T-helper 17 cell (primary cell): ENCODE measurements at regions not wholly inside any gene's neighbourhood (a gene's known extent, or its start where the extent isn't known, plus 50 kb on each side); places are given as distances from the start of the nearest gene placed in this dataset.
A peak's percentile ranks its signal among the peaks of the same experiment; 100 is the strongest.

Experiments
- ATAC-seq: fragments of 150-1000 bp; cut with Tn5 transposase; 2 replicates; pipeline ENCODE4 v1.10.0; 2021; ENCODE audit warnings: mild to moderate bottlenecking, moderate library complexity
- DNase-seq, 3 donors: peaks; one replicate each; pipeline versions ENCODE4 v3.0.0 to v3.0.0-alpha.2; 2020 to 2021
- H3K9me3 ChIP-seq: one replicate; pipeline ENCODE4 v1.7.0; 2013; ENCODE audit warnings: low read length, mild to moderate bottlenecking; ENCODE audit not compliant: control insufficient read depth, poor library complexity, severe bottlenecking
- H3K27ac Mint-ChIP-seq: one replicate; pipeline ENCODE4 v1.8.0; 2022; ENCODE audit warnings: mild to moderate bottlenecking, moderate library complexity, mixed read lengths
- H3K27me3 Mint-ChIP-seq: one replicate; pipeline ENCODE4 v1.8.0; 2022; ENCODE audit warnings: mixed read lengths
- H3K36me3 Mint-ChIP-seq: one replicate; pipeline ENCODE4 v1.8.0; 2022; ENCODE audit warnings: low read depth, mixed read lengths
- H3K4me1 Mint-ChIP-seq: one replicate; pipeline ENCODE4 v1.8.0; 2022; ENCODE audit warnings: mild to moderate bottlenecking, mixed read lengths
- H3K4me3 Mint-ChIP-seq: one replicate; pipeline ENCODE4 v1.8.0; 2022; ENCODE audit warnings: mild to moderate bottlenecking, moderate library complexity, mixed read lengths

- no peaks in the 10 kb centered on the region for H3K9me3 ChIP-seq
- Mint-ChIP-seq H3K27ac (peak overlapping the region; percentile 1), H3K4me1 (peaks cover 11% of the 10 kb centered on the region), H3K27me3 (no peaks in the 10 kb centered on the region), H3K36me3 (peaks cover 2% of the 10 kb centered on the region), H3K4me3 (no peak overlapping the region)
- no peak for ATAC-seq
- no peak for DNase-seq
These were observed 61.0 kb downstream of the POLR2M start for GRCh38 chr15:57767481-57767880.

DNA sequence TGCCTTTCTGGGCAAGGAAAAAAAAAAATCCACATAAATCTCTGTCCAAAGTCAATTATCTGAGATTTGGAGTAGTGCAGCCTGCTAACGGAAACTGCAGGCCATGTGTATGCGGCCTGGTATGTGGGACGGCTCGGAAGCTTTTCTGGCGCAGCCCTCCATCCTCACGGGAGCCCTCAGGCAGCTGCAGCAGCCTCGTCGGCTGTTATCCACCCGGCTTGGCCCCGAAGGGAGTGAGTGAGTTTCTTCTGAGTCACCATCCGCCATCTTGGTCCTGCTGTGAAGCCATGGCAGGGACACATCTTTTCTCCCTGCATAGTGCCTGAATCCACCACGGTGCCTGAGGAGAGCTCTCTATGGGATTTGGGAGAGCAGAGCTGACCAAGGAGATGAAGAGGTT is 62.8 kb downstream of the POLR2M start:
- peaks cover 12% of the 10 kb centered on the region for H3K4me1 Mint-ChIP-seq
- peak overlapping the region; percentile 24 for H3K27ac Mint-ChIP-seq
- no peak for DNase-seq
- no peak for ATAC-seq
- no peaks in the 10 kb centered on the region for H3K27me3 Mint-ChIP-seq
- H3K4me3 Mint-ChIP-seq, result no peak overlapping the region
- peaks cover 2% of the 10 kb centered on the region for H3K36me3 Mint-ChIP-seq
- H3K9me3 ChIP-seq, result no peaks in the 10 kb centered on the region

DNA sequence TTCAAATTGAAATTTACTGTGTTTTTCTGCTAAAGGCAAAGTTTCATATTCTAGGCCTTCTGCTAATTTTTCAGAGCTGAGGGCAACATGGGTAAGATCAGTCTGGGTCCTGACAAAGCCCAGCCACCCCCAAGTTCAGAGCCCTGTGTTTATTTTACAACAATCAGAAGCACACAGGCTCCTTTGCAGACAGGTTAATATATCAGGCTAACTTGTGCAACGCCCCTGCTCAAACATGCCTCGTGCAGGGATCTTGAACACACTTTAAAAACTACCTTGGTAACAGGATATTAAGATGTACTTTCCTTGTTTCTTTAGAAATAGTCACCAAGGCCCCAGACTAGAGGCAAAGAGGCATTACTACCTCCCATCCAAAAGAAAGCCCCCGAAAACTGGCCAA is 64.0 kb downstream of the POLR2M start:
- peaks cover 2% of the 10 kb centered on the region for H3K36me3 Mint-ChIP-seq
- H3K4me1 Mint-ChIP-seq, result peaks cover 12% of the 10 kb centered on the region
- DNase-seq, result no peak
- H3K4me3 Mint-ChIP-seq, result no peak overlapping the region
- no peaks in the 10 kb centered on the region for H3K9me3 ChIP-seq
- H3K27me3 Mint-ChIP-seq, result no peaks in the 10 kb centered on the region
- no peak for ATAC-seq
- no peak overlapping the region for H3K27ac Mint-ChIP-seq

- H3K36me3 Mint-ChIP-seq, result peaks cover 3% of the 10 kb centered on the region
- H3K4me1 Mint-ChIP-seq, result peaks cover 17% of the 10 kb centered on the region
- no peak for DNase-seq
- no peak overlapping the region for H3K27ac Mint-ChIP-seq
- no peaks in the 10 kb centered on the region for H3K9me3 ChIP-seq
- ATAC-seq, result no peak
- H3K4me3 Mint-ChIP-seq, result no peak overlapping the region
- no peaks in the 10 kb centered on the region for H3K27me3 Mint-ChIP-seq
These were observed 65.9 kb downstream of the POLR2M start for GRCh38 chr15:57772223-57772957.

DNA sequence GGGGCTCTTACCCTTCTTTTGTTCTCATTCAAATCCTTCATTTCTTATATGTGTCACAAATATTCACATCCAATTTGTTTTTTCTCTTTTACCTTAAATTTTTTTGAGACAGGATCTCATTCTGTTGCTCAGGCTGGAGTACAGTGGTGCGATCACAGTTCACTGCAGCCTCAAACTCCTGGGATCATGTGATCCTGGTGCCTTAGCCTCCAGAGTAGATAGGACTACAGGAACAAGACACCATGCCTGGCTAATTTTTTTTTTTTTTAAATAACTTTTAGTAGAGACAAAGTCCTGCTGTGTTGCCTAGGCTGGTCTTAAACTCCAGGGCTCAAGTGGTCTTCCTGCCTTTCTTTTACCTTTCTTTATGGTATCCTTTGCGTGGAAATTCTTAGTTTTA is 66.5 kb downstream of the POLR2M start:
- no peaks in the 10 kb centered on the region for H3K27me3 Mint-ChIP-seq
- H3K9me3 ChIP-seq, result no peaks in the 10 kb centered on the region
- DNase-seq, result no peak
- peaks cover 15% of the 10 kb centered on the region for H3K4me1 Mint-ChIP-seq
- H3K4me3 Mint-ChIP-seq, result no peak overlapping the region
- ATAC-seq, result no peak
- H3K36me3 Mint-ChIP-seq, result peaks cover 3% of the 10 kb centered on the region
- no peak overlapping the region for H3K27ac Mint-ChIP-seq

GRCh38 chr15:57777003-57777402 is 70.5 kb downstream of the POLR2M start:
- no peaks in the 10 kb centered on the region for H3K9me3 ChIP-seq
- Mint-ChIP-seq H3K4me3 (no peak overlapping the region), H3K36me3 (peaks cover 3% of the 10 kb centered on the region), H3K27ac (no peak overlapping the region), H3K4me1 (peaks cover 15% of the 10 kb centered on the region), H3K27me3 (no peaks in the 10 kb centered on the region)
- DNase-seq (no peak), ATAC-seq (peak; percentile 18)

GRCh38 chr15:57780471-57780870 is 74.0 kb downstream of the POLR2M start:
- H3K9me3 ChIP-seq, result no peaks in the 10 kb centered on the region
- Mint-ChIP-seq H3K27ac (no peak overlapping the region), H3K4me1 (peaks cover 15% of the 10 kb centered on the region), H3K36me3 (peaks cover 3% of the 10 kb centered on the region), H3K4me3 (no peak overlapping the region), H3K27me3 (peaks cover 11% of the 10 kb centered on the region)
- no peak for ATAC-seq
- no peak for DNase-seq

GRCh38 chr15:57782731-57783130 is 76.2 kb downstream of the POLR2M start:
- H3K4me1 Mint-ChIP-seq, result peaks cover 7% of the 10 kb centered on the region
- H3K27ac Mint-ChIP-seq, result no peak overlapping the region
- no peaks in the 10 kb centered on the region for H3K9me3 ChIP-seq
- no peak overlapping the region for H3K4me3 Mint-ChIP-seq
- ATAC-seq (no peak), DNase-seq (no peak)
- peaks cover 19% of the 10 kb centered on the region for H3K27me3 Mint-ChIP-seq
- no peaks in the 10 kb centered on the region for H3K36me3 Mint-ChIP-seq

- Mint-ChIP-seq H3K27me3 (peaks cover 32% of the 10 kb centered on the region), H3K27ac (no peak overlapping the region), H3K4me1 (peaks cover 5% of the 10 kb centered on the region), H3K36me3 (peaks cover 4% of the 10 kb centered on the region), H3K4me3 (no peak overlapping the region)
- no peaks in the 10 kb centered on the region for H3K9me3 ChIP-seq
- ATAC-seq, result no peak
- no peak for DNase-seq
These were observed 77.6 kb downstream of the POLR2M start for GRCh38 chr15:57784081-57784511.

DNA sequence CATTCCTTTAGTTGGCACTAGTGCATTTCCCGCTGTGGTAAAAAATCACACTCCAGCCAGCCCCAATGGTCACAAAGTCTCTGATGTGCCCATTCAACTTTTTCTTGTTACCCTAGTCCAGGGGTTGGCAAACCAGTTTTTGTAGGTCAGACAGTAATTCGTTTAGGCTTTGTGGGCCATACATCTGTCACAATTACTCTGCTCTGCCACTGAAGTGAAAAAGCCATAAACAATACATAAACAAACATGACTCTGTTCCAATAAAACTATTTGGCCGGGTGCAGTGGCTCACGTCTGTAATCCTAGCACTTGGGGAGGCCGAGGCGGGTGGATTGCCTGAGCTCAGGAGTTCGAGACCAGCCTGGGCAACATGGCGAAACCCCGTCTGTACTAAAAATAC is 78.5 kb downstream of the POLR2M start:
- ATAC-seq, result no peak
- H3K36me3 Mint-ChIP-seq, result peaks cover 4% of the 10 kb centered on the region
- peaks cover 3% of the 10 kb centered on the region for H3K4me1 Mint-ChIP-seq
- no peak for DNase-seq
- no peaks in the 10 kb centered on the region for H3K9me3 ChIP-seq
- no peak overlapping the region for H3K4me3 Mint-ChIP-seq
- H3K27ac Mint-ChIP-seq, result no peak overlapping the region
- peaks cover 37% of the 10 kb centered on the region for H3K27me3 Mint-ChIP-seq

DNA sequence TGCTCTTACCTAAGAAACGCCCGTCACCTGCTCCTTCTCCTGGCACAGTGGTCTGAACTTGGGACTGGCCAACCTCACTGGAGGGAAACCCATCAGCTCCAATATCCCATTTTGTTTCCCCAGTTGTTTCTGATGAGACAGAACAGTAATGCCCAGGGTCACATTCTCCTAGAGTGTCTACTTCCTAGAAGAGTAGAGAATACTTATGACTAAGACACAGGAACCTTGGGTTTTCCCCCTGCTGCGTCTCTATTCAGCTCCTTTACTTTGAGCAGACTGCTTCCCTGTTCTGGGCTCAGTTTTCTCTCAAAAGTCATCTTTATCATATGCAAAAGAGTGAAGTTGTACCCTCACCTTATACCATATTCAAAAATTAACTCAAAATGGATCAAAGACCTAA is 79.4 kb downstream of the POLR2M start:
- DNase-seq (no peak), ATAC-seq (no peak)
- H3K9me3 ChIP-seq, result no peaks in the 10 kb centered on the region
- Mint-ChIP-seq H3K4me3 (no peak overlapping the region), H3K27ac (no peak overlapping the region), H3K27me3 (peaks cover 45% of the 10 kb centered on the region), H3K4me1 (peaks cover 2% of the 10 kb centered on the region), H3K36me3 (peaks cover 4% of the 10 kb centered on the region)

DNA sequence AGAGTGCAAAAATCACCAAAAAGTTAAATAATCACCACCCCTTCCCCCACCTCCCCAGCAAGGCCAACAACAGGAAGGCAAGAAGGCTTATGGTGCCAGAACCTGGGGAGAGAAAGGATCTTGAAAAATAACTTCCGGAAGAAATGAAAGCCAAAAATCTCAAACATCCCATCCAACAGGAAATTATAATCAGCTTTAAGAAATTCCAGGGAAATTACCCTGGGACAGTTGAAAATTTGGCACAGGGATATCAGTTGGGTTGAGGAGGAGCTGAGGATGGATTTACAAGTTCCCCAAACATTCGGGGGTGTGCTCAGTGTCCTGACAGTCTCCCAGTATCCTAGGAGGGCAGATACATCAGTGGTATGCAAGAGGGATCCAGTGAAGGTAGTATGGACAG is 82.7 kb downstream of the POLR2M start:
- Mint-ChIP-seq H3K4me1 (no peaks in the 10 kb centered on the region), H3K27me3 (peaks cover 64% of the 10 kb centered on the region), H3K36me3 (peaks cover 8% of the 10 kb centered on the region), H3K4me3 (no peak overlapping the region), H3K27ac (no peak overlapping the region)
- no peaks in the 10 kb centered on the region for H3K9me3 ChIP-seq
- no peak for ATAC-seq
- no peak for DNase-seq

- H3K4me1 Mint-ChIP-seq, result no peaks in the 10 kb centered on the region
- no peaks in the 10 kb centered on the region for H3K9me3 ChIP-seq
- DNase-seq, result no peak
- peaks cover 8% of the 10 kb centered on the region for H3K36me3 Mint-ChIP-seq
- H3K27me3 Mint-ChIP-seq, result peaks cover 55% of the 10 kb centered on the region
- H3K27ac Mint-ChIP-seq, result no peak overlapping the region
- no peak for ATAC-seq
- H3K4me3 Mint-ChIP-seq, result no peak overlapping the region
These were observed 86.4 kb downstream of the POLR2M start for GRCh38 chr15:57792724-57793449.

DNA sequence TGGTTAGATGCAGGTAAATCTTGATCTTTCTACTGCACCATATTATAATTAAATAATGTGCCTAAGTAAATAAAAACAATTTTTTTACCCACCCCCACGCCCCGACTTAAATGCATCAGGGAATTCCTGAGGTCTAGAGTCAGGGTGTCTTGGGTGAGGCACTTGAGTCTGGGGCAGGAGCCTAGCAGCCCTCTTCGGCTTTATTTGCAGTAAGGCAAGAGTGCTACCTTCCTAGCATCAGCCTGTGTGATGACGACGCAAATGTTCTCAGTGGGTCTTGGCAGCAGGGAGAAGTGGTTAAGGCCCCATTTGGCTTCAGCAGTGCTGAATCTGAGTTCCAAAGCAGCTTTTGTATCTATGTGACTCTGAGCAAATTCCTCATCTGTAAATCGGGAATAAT is 88.7 kb downstream of the POLR2M start:
- H3K27ac Mint-ChIP-seq, result no peak overlapping the region

More for the DNA sequence above, 88.7 kb downstream of the POLR2M start:
- H3K36me3 Mint-ChIP-seq, result peaks cover 3% of the 10 kb centered on the region
- H3K4me1 Mint-ChIP-seq, result no peaks in the 10 kb centered on the region
- no peak overlapping the region for H3K4me3 Mint-ChIP-seq
- ATAC-seq, result no peak
- no peak for DNase-seq
- H3K27me3 Mint-ChIP-seq, result peaks cover 36% of the 10 kb centered on the region
- no peaks in the 10 kb centered on the region for H3K9me3 ChIP-seq
